HepG2 (cell line): ENCODE measurements at regions not wholly inside any gene's neighbourhood (a gene's known extent, or its start where the extent isn't known, plus 50 kb on each side); places are given as distances from the start of the nearest gene placed in this dataset.

Experiments
- ATAC-seq: fragments of 200-7000 bp; cut with Tn5 transposase; 3 replicates; pipeline ENCODE4 v1.9.1; 2020; ENCODE audit warnings: mild to moderate bottlenecking, moderate library complexity
- BruUV-seq: library from RNA; stranded (reverse); fragments of 400-500 nt; replicated peaks from 2 replicates; lab custom pipeline; 2021; lab: Mats Ljungman, UMichigan
- CTCF ChIA-PET: fragments of 300-600 bp; formaldehyde crosslinking; extraction: SDS; loops from one replicate; lab custom pipeline; 2021; ENCODE audit warnings: low total read pairs, inconsistent platforms, low intra/inter-chr PET ratio; lab: Yijun Ruan, JAX
- POLR2A ChIA-PET: fragments of 350-600 bp; sonication (Branson Sonifier 250); formaldehyde crosslinking; loops from one replicate; lab custom pipeline; 2020; ENCODE audit warnings: antibody characterized with exemption, inconsistent platforms; lab: Yijun Ruan, JAX
- DNase-seq: peaks from one replicate; pipeline ENCODE4 v3.0.0-alpha.2; 2015; ENCODE audit warnings: low spot score
- FAIRE-seq: peaks from 3 replicates; lab custom pipeline; 2011; peaks lifted over from hg19 to GRCh38; lab: Jason Lieb, UNC
- H2AFZ ChIP-seq: one replicate; pipeline ENCODE4 v1.6.1; 2011; ENCODE audit warnings: low read length, inconsistent platforms
- H3K27ac ChIP-seq: fragments of 300-600 bp; 3 replicates; pipeline ENCODE4 v1.8.0; 2011; ENCODE audit warnings: mixed run types, mild to moderate bottlenecking, mixed read lengths, low read length, inconsistent platforms; ENCODE audit not compliant: insufficient read depth; ENCODE audit errors: extremely low read length
- H3K27me3 ChIP-seq, 2 experiments: fragments of 200-600 bp in 1 of 2; 2 replicates in 1 of 2; 3 replicates in 1 of 2; pipeline versions ENCODE4 v1.6.0 to v1.8.0; 2011; ENCODE audit warnings: low read length in 2 of 2, mild to moderate bottlenecking in 2 of 2, moderate library complexity in 2 of 2, inconsistent platforms in 1 of 2; ENCODE audit not compliant: insufficient read depth in 2 of 2, control insufficient read depth in 1 of 2
- H3K36me3 ChIP-seq, 2 experiments: fragments of 200-600 bp in 1 of 2; replicated peaks in 1 of 2; 2 replicates in 1 of 2; 3 replicates in 1 of 2; pipeline versions ENCODE4 v1.5.1 to v1.8.0; 2011; ENCODE audit warnings: low read length in 2 of 2, inconsistent platforms in 1 of 2; ENCODE audit not compliant: insufficient read depth in 2 of 2, control insufficient read depth in 1 of 2
- H3K4me1 ChIP-seq: 2 replicates; pipeline ENCODE4 v1.5.1; 2012; ENCODE audit warnings: low read length, inconsistent platforms; ENCODE audit not compliant: insufficient read depth
- H3K4me2 ChIP-seq: 2 replicates; pipeline ENCODE4 v1.6.0; 2011; ENCODE audit warnings: low read depth, low read length, inconsistent platforms
- H3K4me3 ChIP-seq, 3 experiments: fragments of 200-600 bp in 1 of 3; sonication (generic), shearing (Covaris generic) in 1 of 3; replicated peaks in 1 of 3; 2 replicates each; pipeline ENCODE4 v1.5.1; 2011 to 2016; ENCODE audit warnings: low read length in 3 of 3, inconsistent platforms in 2 of 3, low read depth in 2 of 3, mild to moderate bottlenecking in 2 of 3, control low read depth in 1 of 3, mixed read lengths in 1 of 3; ENCODE audit not compliant: insufficient read depth in 1 of 3
- H3K79me2 ChIP-seq: one replicate; pipeline ENCODE4 v1.6.1; 2011; ENCODE audit warnings: low read length, inconsistent platforms; ENCODE audit not compliant: insufficient read depth
- H3K9ac ChIP-seq: 2 replicates; pipeline ENCODE4 v1.6.0; 2011; ENCODE audit warnings: mild to moderate bottlenecking, low read depth, low read length, inconsistent platforms; ENCODE audit not compliant: insufficient read depth
- H3K9me3 ChIP-seq: 2 replicates; pipeline ENCODE4 v1.5.1; 2012; ENCODE audit warnings: mild to moderate bottlenecking, low read length
- H4K20me1 ChIP-seq: 2 replicates; pipeline ENCODE4 v1.6.0; 2011; ENCODE audit warnings: inconsistent platforms, mild to moderate bottlenecking, low read length, moderate library complexity; ENCODE audit not compliant: insufficient read depth
- BRCA1 ChIP-seq: sonication (generic); formaldehyde crosslinking; IDR thresholded peaks from 2 replicates; pipeline ENCODE4 v1.4.0; 2020; ENCODE audit warnings: missing genetic modification reagents
- CBX2 ChIP-seq, 2 experiments: fragments of 200-600 bp in 1 of 2; sonication (generic); formaldehyde crosslinking in 1 of 2; IDR thresholded peaks; 2 replicates each; pipeline versions ENCODE4 v1.7.0 to v1.8.1; 2018 to 2022; ENCODE audit warnings: low read depth in 2 of 2, low read length in 1 of 2, mild to moderate bottlenecking in 1 of 2, missing genetic modification reagents in 1 of 2
- CERS6 ChIP-seq: sonication (generic); formaldehyde crosslinking; IDR thresholded peaks from 2 replicates; pipeline ENCODE4 v1.5.0; 2020; ENCODE audit warnings: missing genetic modification reagents
- GABPA ChIP-seq, 2 experiments: IDR thresholded peaks; 2 replicates each; pipeline ENCODE4 v1.6.1; 2011 to 2016; ENCODE audit warnings: low read depth in 2 of 2, low read length in 1 of 2, missing biosample characterization in 1 of 2, missing genetic modification characterization in 1 of 2
- GATA4 ChIP-seq: sonication (generic); IDR thresholded peaks from 2 replicates; pipeline ENCODE4 v1.6.1; 2016; ENCODE audit warnings: antibody characterized with exemption, low read depth, borderline replicate concordance
- HCFC1 ChIP-seq: fragments of 150-350 bp; IDR thresholded peaks from 2 replicates; pipeline ENCODE4 v1.6.1; 2014; ENCODE audit warnings: low read depth, low read length
- KMT2A ChIP-seq: sonication (generic); formaldehyde crosslinking; IDR thresholded peaks from 2 replicates; pipeline ENCODE4 v1.4.0; 2020; ENCODE audit warnings: missing genetic modification reagents
- MLXIP ChIP-seq: sonication (generic); formaldehyde crosslinking; IDR thresholded peaks from 2 replicates; pipeline ENCODE4 v1.9.0; 2021; ENCODE audit warnings: missing genetic modification reagents, borderline replicate concordance
- SALL2 ChIP-seq: sonication (generic); formaldehyde crosslinking; IDR thresholded peaks from 2 replicates; pipeline ENCODE4 v1.8.1; 2023; ENCODE audit warnings: mild to moderate bottlenecking, missing genetic modification reagents, inconsistent platforms
- USF2 ChIP-seq, 2 experiments: sonication (generic) in 1 of 2; formaldehyde crosslinking in 1 of 2; IDR thresholded peaks; 2 replicates each; pipeline versions ENCODE4 v1.5.1 to v1.6.1; 2011 to 2020; ENCODE audit warnings: borderline replicate concordance in 1 of 2, low read depth in 1 of 2, low read length in 1 of 2, mild to moderate bottlenecking in 1 of 2, missing genetic modification reagents in 1 of 2, moderate library complexity in 1 of 2
- ZC3H13 ChIP-seq: sonication (generic); formaldehyde crosslinking; IDR thresholded peaks from 2 replicates; pipeline ENCODE4 v1.8.1; 2023; ENCODE audit warnings: mild to moderate bottlenecking, missing genetic modification reagents, moderate library complexity
- ZFYVE20 ChIP-seq: sonication (generic); formaldehyde crosslinking; IDR thresholded peaks from 2 replicates; pipeline ENCODE4 v1.8.0; 2023; ENCODE audit warnings: low read depth, mild to moderate bottlenecking, moderate library complexity, missing genetic modification reagents, borderline replicate concordance
- ZNF20 ChIP-seq: sonication (generic); formaldehyde crosslinking; IDR thresholded peaks from 2 replicates; pipeline ENCODE4 v1.4.0; 2020; ENCODE audit warnings: mild to moderate bottlenecking, moderate library complexity, missing genetic modification reagents
- ZNF256 ChIP-seq: sonication (generic); formaldehyde crosslinking; conservative IDR thresholded peaks from 2 replicates; pipeline ENCODE4 v1.4.0; 2020; ENCODE audit warnings: missing genetic modification reagents
- WGBS: methylation state at CpG from one replicate; pipeline ENCODE4 v1.1.6; 2017; ENCODE audit warnings: low lambda C conversion rate; 5-methylcytosine and 5-hydroxymethylcytosine counted together
- in situ Hi-C: cut with HindIII; loops from 2 replicates; pipeline ENCODE4 v1.10.0; 2017; ENCODE audit warnings: low pct_unique_long_range_greater_than_20kb; ENCODE audit not compliant: extremely low pct_ligation_motif_present
- intact Hi-C: fragments of 100-400 bp; cut with micrococcal nuclease; formaldehyde crosslinking; loops from one replicate; pipeline ENCODE4 v1.10.0; 2022; ENCODE audit not compliant: unreplicated experiment

- H4K20me1 ChIP-seq = no peaks in the 10 kb centered on the region
- H3K9me3 ChIP-seq = peaks cover 76% of the 10 kb centered on the region
- no peaks in the 10 kb centered on the region for H3K27me3 ChIP-seq
- 0% methylated on average over 2 of the region's 2 CpGs for WGBS
- no TSS peak for BruUV-seq
- no peak overlapping the region for H3K27ac ChIP-seq
- ChIA-PET POLR2A (no interaction called here), CTCF (no interaction called here)
- TF ChIP-seq CBX2 (IDR thresholded peaks at IDR 0.05; ENCODE audit: low read depth, low read length) (no peak), CBX2 (CRISPR knock-in tag; IDR thresholded peaks at IDR 0.05; ENCODE audit: low read depth) (no peak), KMT2A (no peak), SALL2 (no peak), HCFC1 (no peak), ZC3H13 (CRISPR knock-in tag) (no peak), ZFYVE20 (CRISPR knock-in tag) (no peak), ZNF20 (CRISPR knock-in tag) (no peak), MLXIP (CRISPR knock-in tag) (no peak), GATA4 (no peak), ZNF256 (CRISPR knock-in tag) (no peak), CERS6 (CRISPR knock-in tag) (no peak), GABPA (IDR thresholded peaks at IDR 0.05; ENCODE audit: low read depth, low read length) (no peak), GABPA (CRISPR knock-in tag; IDR thresholded peaks at IDR 0.05; ENCODE audit: low read depth) (no peak), USF2 (IDR thresholded peaks at IDR 0.05; ENCODE audit: low read depth, low read length) (no peak), USF2 (CRISPR knock-in tag; IDR thresholded peaks at IDR 0.05; ENCODE audit: borderline replicate concordance) (no peak), BRCA1 (no peak)
- H3K4me3 ChIP-seq = no peak overlapping the region
- intact Hi-C loops = no loop called here
- H2AFZ ChIP-seq = no peak overlapping the region
- DNase-seq (no peak), ATAC-seq (no peak), FAIRE-seq (no peak)
- no peaks in the 10 kb centered on the region for H3K36me3 ChIP-seq
- no peaks in the 10 kb centered on the region for H3K79me2 ChIP-seq
- no peaks in the 10 kb centered on the region for H3K4me1 ChIP-seq
- H3K9ac ChIP-seq = no peak overlapping the region
- in situ Hi-C loops = no loop called here
- H3K4me2 ChIP-seq = no peak overlapping the region
Observed at GRCh38 chr1:82451191-82451590, 650.5 kb downstream of the ADGRL2 start.
